H9 (cell line): ENCODE measurements at regions not wholly inside any gene's neighbourhood (a gene's known extent, or its start where the extent isn't known, plus 50 kb on each side); places are given as distances from the start of the nearest gene placed in this dataset.

ENCODE experiments used
- DNase-seq: peaks from one replicate; pipeline ENCODE4 v3.0.0-alpha.2; 2017
- H2AFZ ChIP-seq: one replicate; pipeline ENCODE4 v1.6.1; 2013; ENCODE audit warnings: mild to moderate bottlenecking, low read length, control low read depth, moderate library complexity
- H2AK5ac ChIP-seq: 2 replicates; pipeline ENCODE4 v1.6.1; 2013; ENCODE audit warnings: low read length, control low read depth, mixed read lengths; ENCODE audit not compliant: insufficient read length
- H2BK120ac ChIP-seq: one replicate; pipeline ENCODE4 v1.6.1; 2013; ENCODE audit warnings: low read depth, mild to moderate bottlenecking, low read length, control low read depth, inconsistent platforms; ENCODE audit not compliant: poor library complexity, severe bottlenecking
- H2BK12ac ChIP-seq: 2 replicates; pipeline ENCODE4 v1.6.1; 2013; ENCODE audit warnings: low read length, control low read depth, mixed read lengths, low read depth; ENCODE audit not compliant: insufficient read length
- H2BK15ac ChIP-seq: 2 replicates; pipeline ENCODE4 v1.6.1; 2013; ENCODE audit warnings: low read depth, low read length, control low read depth
- H2BK20ac ChIP-seq: one replicate; pipeline ENCODE4 v1.6.1; 2013; ENCODE audit warnings: low read depth, mild to moderate bottlenecking, low read length, control low read depth, inconsistent platforms; ENCODE audit not compliant: poor library complexity, severe bottlenecking
- H2BK5ac ChIP-seq: 2 replicates; pipeline ENCODE4 v1.6.1; 2013; ENCODE audit warnings: low read length, control low read depth, mixed read lengths; ENCODE audit not compliant: insufficient read length
- H3K14ac ChIP-seq: 2 replicates; pipeline ENCODE4 v1.6.1; 2013; ENCODE audit warnings: low read length, control low read depth; ENCODE audit not compliant: insufficient read depth
- H3K18ac ChIP-seq: 2 replicates; pipeline ENCODE4 v1.6.1; 2013; ENCODE audit warnings: low read depth, mild to moderate bottlenecking, mixed read lengths, low read length, control low read depth; ENCODE audit not compliant: insufficient read length
- H3K23ac ChIP-seq: 2 replicates; pipeline ENCODE4 v1.6.1; 2013; ENCODE audit warnings: low read length, control low read depth, mixed read lengths, low read depth; ENCODE audit not compliant: insufficient read length
- H3K23me2 ChIP-seq: 2 replicates; pipeline ENCODE4 v1.6.1; 2013; ENCODE audit warnings: low read depth, mild to moderate bottlenecking, mixed read lengths, low read length, control low read depth; ENCODE audit not compliant: insufficient read length, poor library complexity, severe bottlenecking
- H3K27ac ChIP-seq: 2 replicates; pipeline ENCODE4 v1.5.1; 2013; ENCODE audit warnings: low read length, control low read depth, mixed read lengths, low read depth; ENCODE audit not compliant: insufficient read length
- H3K27me3 ChIP-seq: 2 replicates; pipeline ENCODE4 v1.6.1; 2013; ENCODE audit warnings: low read length, control low read depth, inconsistent platforms; ENCODE audit not compliant: insufficient read depth
- H3K4ac ChIP-seq: 2 replicates; pipeline ENCODE4 v1.6.1; 2013; ENCODE audit warnings: low read depth, mild to moderate bottlenecking, control low read depth, inconsistent platforms, low read length, moderate library complexity
- H3K4me1 ChIP-seq: 2 replicates; pipeline ENCODE4 v1.6.1; 2013; ENCODE audit warnings: low read length, control low read depth, inconsistent platforms; ENCODE audit not compliant: insufficient read depth
- H3K4me2 ChIP-seq: 2 replicates; pipeline ENCODE4 v1.6.1; 2013; ENCODE audit warnings: low read length, control low read depth, mixed read lengths; ENCODE audit not compliant: insufficient read length, insufficient read depth
- H3K56ac ChIP-seq: 2 replicates; pipeline ENCODE4 v1.6.1; 2013; ENCODE audit warnings: low read depth, mild to moderate bottlenecking, mixed read lengths, low read length, control low read depth; ENCODE audit not compliant: insufficient read length
- H3K79me1 ChIP-seq: 2 replicates; pipeline ENCODE4 v1.6.1; 2013; ENCODE audit warnings: low read depth, mild to moderate bottlenecking, moderate library complexity, low read length, control low read depth, inconsistent platforms; ENCODE audit not compliant: insufficient read depth, poor library complexity, severe bottlenecking
- H3K79me2 ChIP-seq: 2 replicates; pipeline ENCODE4 v1.6.1; 2013; ENCODE audit warnings: low read length, control low read depth, inconsistent platforms; ENCODE audit not compliant: insufficient read depth
- H3K9ac ChIP-seq: 2 replicates; pipeline ENCODE4 v1.6.1; 2013; ENCODE audit warnings: low read length, control low read depth, mixed read lengths; ENCODE audit not compliant: insufficient read length; ENCODE audit errors: extremely low read depth
- H3K9me3 ChIP-seq: one replicate; pipeline ENCODE4 v1.6.1; 2013; ENCODE audit warnings: low read depth, low read length, inconsistent platforms; ENCODE audit not compliant: control insufficient read depth
- H3T11ph ChIP-seq: one replicate; pipeline ENCODE4 v1.6.1; 2013; ENCODE audit warnings: mild to moderate bottlenecking, low read length, control low read depth, inconsistent platforms
- H4K20me1 ChIP-seq: one replicate; pipeline ENCODE4 v1.6.1; 2013; ENCODE audit not compliant: control insufficient read depth, insufficient read length, insufficient read depth
- H4K5ac ChIP-seq: 2 replicates; pipeline ENCODE4 v1.6.1; 2013; ENCODE audit warnings: low read depth, mild to moderate bottlenecking, mixed read lengths, low read length, control low read depth; ENCODE audit not compliant: insufficient read length
- H4K8ac ChIP-seq: replicated peaks from 2 replicates; pipeline ENCODE4 v1.6.1; 2013; ENCODE audit warnings: low read length, control low read depth, mixed read lengths, low read depth; ENCODE audit not compliant: insufficient read length
- H4K91ac ChIP-seq: 2 replicates; pipeline ENCODE4 v1.6.1; 2013; ENCODE audit warnings: low read depth, mild to moderate bottlenecking, moderate library complexity, mixed read lengths, low read length, control low read depth; ENCODE audit not compliant: insufficient read length
- H3K27ac Mint-ChIP-seq, 3 experiments: 2 replicates in 2 of 3; 3 replicates in 1 of 3; pipeline ENCODE4 v1.8.0; 2020 to 2021; ENCODE audit warnings: mixed read lengths in 3 of 3, mild to moderate bottlenecking in 1 of 3, moderate library complexity in 1 of 3
- H3K27me3 Mint-ChIP-seq: 2 replicates; pipeline ENCODE4 v1.8.0; 2021; ENCODE audit warnings: low read depth, mild to moderate bottlenecking, moderate library complexity, mixed read lengths
- H3K36me3 Mint-ChIP-seq, 3 experiments: 2 replicates in 2 of 3; 3 replicates in 1 of 3; pipeline ENCODE4 v1.8.0; 2020 to 2021; ENCODE audit warnings: low read depth in 3 of 3, mixed read lengths in 3 of 3; ENCODE audit not compliant: insufficient read depth in 1 of 3
- H3K4me1 Mint-ChIP-seq, 2 experiments: 2 replicates each; pipeline ENCODE4 v1.8.0; 2020; ENCODE audit warnings: mixed read lengths in 2 of 2
- H3K4me3 Mint-ChIP-seq, 2 experiments: 2 replicates in 1 of 2; 3 replicates in 1 of 2; pipeline ENCODE4 v1.8.0; 2020 to 2021; ENCODE audit warnings: mild to moderate bottlenecking in 2 of 2, mixed read lengths in 2 of 2, moderate library complexity in 1 of 2
- H3K9me3 Mint-ChIP-seq, 2 experiments: 2 replicates in 1 of 2; 3 replicates in 1 of 2; pipeline ENCODE4 v1.8.0; 2020; ENCODE audit warnings: mild to moderate bottlenecking in 2 of 2, mixed read lengths in 2 of 2, moderate library complexity in 1 of 2
- WGBS: extraction: QIAGEN DNeasy Blood & Tissue Kit; methylation state at CpG from one replicate; pipeline ENCODE4 v1.1.7; 2013; ENCODE audit warnings: missing lambda C conversion rate, low lambda C conversion rate, mixed read lengths; ENCODE audit not compliant: insufficient read length; ENCODE audit errors: extremely low coverage; 5-methylcytosine and 5-hydroxymethylcytosine counted together
- TF ChIP-seq, protein P1 (sequence below): fragments of 200-600 bp; sonication (generic); conservative IDR thresholded peaks from 3 replicates; pipeline ENCODE4 v1.8.0; 2021; ENCODE audit warnings: antibody characterized with exemption, mild to moderate bottlenecking

DNA sequence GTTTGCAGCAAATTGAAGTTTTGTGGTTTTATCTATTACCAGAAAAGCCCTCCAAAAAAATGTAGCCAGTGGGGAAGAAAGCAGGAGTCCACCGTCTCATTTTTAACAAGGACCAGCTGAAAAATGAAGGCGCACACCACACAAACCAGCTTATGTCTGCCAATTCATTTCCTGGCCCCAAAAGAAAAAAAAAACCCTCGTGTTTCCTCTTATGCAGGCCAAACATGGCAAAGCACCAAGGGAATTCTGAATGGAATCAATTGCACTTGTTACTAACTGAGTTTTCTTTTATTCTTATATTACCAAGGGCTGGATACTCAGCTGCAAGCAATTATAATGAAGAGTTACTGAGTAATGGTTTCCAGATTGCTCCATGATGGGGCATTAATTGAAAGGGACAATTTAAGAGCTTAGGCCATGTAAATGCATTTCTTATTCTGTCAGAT lies 428.3 kb upstream of the NPVF start:
- no peak overlapping the region for H3K27ac ChIP-seq

More for the DNA sequence above, 428.3 kb upstream of the NPVF start:
- Histone ChIP-seq H3T11ph (no peak overlapping the region), H2BK20ac (no peak overlapping the region), H4K8ac (no peak overlapping the region), H3K4me2 (no peak overlapping the region), H3K18ac (no peak overlapping the region), H3K9me3 (no peaks in the 10 kb centered on the region), H3K56ac (no peak overlapping the region), H3K79me1 (no peaks in the 10 kb centered on the region), H2AK5ac (no peak overlapping the region), H3K4ac (no peak overlapping the region), H3K4me1 (no peaks in the 10 kb centered on the region; the same call in 1 of the 2 replicates), H3K14ac (no peak overlapping the region), H2BK12ac (no peak overlapping the region), H2BK15ac (no peak overlapping the region), H3K23ac (no peak overlapping the region), H3K23me2 (no peaks in the 10 kb centered on the region), H2BK120ac (no peak overlapping the region), H2AFZ (no peak overlapping the region), H3K27me3 (no peaks in the 10 kb centered on the region), H2BK5ac (no peak overlapping the region), H3K79me2 (no peaks in the 10 kb centered on the region), H3K9ac (no peak overlapping the region), H4K5ac (no peak overlapping the region), H4K20me1 (no peaks in the 10 kb centered on the region), H4K91ac (no peak overlapping the region)
- no peaks in the 10 kb centered on the region for H3K9me3 Mint-ChIP-seq
- H3K27ac Mint-ChIP-seq: no peak overlapping the region
- no CpG with 5 or more reads among the region's 3 CpGs for WGBS
- no peaks in the 10 kb centered on the region for H3K36me3 Mint-ChIP-seq
- no peak overlapping the region for H3K4me3 Mint-ChIP-seq
- H3K27me3 Mint-ChIP-seq: no peaks in the 10 kb centered on the region
- peaks cover 4% of the 10 kb centered on the region in 2 experiments; a peak in 3 of 4 replicates for H3K4me1 Mint-ChIP-seq
- no peak for DNase-seq
- TF ChIP-seq, protein P1, sequence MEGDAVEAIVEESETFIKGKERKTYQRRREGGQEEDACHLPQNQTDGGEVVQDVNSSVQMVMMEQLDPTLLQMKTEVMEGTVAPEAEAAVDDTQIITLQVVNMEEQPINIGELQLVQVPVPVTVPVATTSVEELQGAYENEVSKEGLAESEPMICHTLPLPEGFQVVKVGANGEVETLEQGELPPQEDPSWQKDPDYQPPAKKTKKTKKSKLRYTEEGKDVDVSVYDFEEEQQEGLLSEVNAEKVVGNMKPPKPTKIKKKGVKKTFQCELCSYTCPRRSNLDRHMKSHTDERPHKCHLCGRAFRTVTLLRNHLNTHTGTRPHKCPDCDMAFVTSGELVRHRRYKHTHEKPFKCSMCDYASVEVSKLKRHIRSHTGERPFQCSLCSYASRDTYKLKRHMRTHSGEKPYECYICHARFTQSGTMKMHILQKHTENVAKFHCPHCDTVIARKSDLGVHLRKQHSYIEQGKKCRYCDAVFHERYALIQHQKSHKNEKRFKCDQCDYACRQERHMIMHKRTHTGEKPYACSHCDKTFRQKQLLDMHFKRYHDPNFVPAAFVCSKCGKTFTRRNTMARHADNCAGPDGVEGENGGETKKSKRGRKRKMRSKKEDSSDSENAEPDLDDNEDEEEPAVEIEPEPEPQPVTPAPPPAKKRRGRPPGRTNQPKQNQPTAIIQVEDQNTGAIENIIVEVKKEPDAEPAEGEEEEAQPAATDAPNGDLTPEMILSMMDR: no peak
